ENCODE measurements at regions not wholly inside any gene's neighbourhood (a gene's known extent, or its start where the extent isn't known, plus 50 kb on each side); places are given as distances from the start of the nearest gene placed in this dataset.

- no peak for DNase-seq (ENCODE audit: low spot score)
Measured at GRCh38 chr1:4518621-4519020, 135.8 kb upstream of the AJAP1 start.

DNA sequence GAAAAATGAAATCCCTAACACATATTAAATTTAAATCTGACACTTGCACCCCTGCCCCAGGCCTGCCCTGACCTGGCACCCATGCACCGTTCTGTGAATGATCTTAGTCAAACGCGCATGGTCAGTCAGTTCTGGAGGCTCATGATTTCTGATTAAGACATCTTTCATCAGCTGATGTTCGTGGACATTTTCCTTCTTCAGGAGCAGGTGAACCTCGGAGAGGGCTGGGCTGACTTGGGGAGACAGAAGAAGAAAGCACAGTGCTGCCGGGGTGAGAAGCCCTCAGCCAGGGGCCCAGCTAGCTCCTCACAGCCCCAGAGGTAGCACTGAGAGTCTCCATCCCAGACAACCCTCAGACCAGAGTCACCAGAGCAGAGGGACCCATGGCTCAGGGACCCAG, 134.5 kb upstream of the AJAP1 start:
- DNase-seq (ENCODE audit: low spot score), result no peak

- DNase-seq (ENCODE audit: low spot score), result no peak
Measured at GRCh38 chr1:4523551-4523950, 130.9 kb upstream of the AJAP1 start.

GRCh38 chr1:4526747-4527146, 127.7 kb upstream of the AJAP1 start:
- DNase-seq (ENCODE audit: low spot score), result no peak

GRCh38 chr1:4527819-4528218, 126.6 kb upstream of the AJAP1 start:
- no peak for DNase-seq (ENCODE audit: low spot score)

DNA sequence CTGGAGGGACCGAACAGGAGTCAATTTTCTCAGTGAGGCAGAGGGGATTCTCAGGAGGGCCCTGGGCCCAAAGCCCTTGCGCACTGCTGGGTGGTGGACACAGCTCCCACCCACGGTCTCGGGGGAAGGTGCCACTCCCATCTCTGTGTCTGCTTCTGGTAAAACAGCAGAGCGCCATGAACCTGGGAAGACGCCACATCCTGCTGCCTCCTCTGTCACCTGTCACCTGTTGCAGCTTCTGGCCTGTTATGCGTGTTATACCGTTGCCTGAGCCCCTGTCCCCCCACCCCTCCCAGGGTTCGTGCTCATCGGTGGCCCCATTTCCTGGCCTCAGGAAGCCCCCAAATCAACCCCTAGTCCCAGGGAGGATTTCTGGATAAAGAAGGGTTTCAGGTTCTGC, 125.8 kb upstream of the AJAP1 start:
- no peak for DNase-seq (ENCODE audit: low spot score)

DNA sequence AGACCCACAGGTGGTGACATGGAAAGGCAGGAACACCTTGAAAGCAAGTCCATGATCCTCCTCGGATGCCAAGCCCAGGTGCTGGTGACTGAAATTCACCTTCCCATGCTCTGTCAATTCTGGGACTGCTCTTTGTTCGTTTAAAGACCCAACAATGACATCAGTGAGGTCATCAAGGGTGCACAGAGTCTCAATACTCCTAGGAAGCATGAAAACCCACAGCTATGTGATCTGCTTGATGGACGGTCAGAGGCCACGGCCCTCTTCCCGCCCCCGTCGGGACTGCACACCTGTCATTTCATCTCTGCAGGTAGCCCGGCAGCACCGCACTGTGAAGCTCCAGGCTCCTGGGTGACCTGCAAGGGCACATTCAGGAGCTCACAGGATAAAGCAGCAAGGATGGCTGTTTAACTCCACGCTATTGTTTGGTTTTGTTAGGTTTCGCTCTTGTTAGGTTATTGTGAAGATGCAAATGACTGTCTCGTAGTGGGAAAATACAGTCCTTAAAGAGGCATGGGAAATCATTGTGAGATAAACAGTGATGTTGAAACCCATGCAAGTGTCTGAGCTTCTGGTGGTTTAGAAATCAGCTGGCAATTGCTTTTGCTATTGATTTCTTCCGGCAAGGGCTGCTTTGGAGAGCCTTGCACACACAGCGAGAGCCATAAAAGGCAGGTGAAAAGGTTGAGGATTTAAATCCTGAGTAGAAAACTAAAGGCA, 124.8 kb upstream of the AJAP1 start:
- DNase-seq (ENCODE audit: low spot score), result peak; percentile 28

DNA sequence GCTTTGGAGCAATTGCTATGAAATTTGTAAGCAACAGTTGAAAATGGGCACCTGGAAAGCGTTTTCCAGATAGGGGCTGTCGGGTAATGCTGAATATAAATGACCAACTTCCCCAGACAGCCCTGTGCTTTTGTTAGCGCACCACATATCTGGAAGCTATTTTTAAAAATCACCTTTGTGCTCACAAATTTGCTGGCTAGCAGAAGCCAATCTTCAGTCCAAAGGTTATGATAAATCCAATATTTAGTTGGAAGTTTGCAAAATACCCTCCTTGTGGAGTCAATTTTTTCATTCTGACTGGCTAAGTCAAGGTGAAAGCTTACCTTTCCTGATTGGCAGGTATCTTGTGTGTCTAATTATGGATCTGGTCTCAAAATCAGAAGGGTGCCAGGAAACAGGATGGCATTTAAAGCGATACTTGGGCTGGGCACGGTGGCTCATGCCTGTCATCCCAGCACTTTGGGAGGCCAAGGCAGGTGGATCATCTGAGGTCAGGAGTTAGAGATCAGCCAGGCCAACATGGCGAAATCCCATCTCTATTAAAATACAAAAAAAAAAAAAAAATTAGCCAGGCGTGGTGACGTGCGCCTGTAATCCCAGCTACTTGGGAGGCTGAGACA, 124.1 kb upstream of the AJAP1 start:
- no peak for DNase-seq (ENCODE audit: low spot score)

- DNase-seq (ENCODE audit: low spot score), result no peak
Measured at GRCh38 chr1:4531842-4532241, 122.6 kb upstream of the AJAP1 start.

DNA sequence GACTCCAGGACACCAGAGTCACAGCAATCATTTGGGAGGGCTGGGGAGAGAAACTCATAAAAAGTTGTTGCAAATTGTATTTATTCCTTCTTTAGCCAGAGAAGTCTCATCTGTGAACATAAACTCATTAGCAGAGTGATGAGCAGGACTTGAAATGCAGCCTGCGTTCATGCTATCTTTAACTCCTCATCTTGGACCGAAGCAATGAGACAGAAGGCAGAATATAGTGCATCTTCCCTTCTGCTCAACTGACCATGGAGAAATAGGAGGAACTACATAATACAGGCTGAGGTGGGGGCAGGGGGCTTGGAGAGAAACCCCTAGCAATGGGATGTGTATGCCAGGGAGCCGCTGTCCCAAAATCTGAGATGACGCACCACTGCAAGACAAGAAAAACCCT, 121.8 kb upstream of the AJAP1 start:
- no peak for DNase-seq (ENCODE audit: low spot score)

DNA sequence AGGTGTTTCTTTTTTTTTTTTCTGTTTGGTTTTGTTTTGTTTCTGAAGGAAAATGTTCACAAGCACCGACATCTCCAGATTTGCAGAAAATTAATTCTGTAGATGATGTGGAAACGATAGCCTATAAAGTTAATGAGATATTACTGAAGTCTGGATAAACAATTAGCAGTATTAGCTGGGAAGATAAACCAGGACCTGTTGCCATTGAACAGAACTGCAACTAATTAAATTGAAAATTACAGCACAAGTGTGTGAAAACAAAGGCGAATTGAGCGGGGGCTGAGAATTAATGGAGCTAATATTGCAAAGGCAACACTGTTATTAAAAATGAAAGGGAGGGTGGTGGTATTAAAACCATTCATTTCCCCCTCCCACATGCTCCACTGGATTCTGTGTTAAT, 107.5 kb upstream of the AJAP1 start:
- DNase-seq (ENCODE audit: low spot score), result no peak

GRCh38 chr1:4549930-4550329, 104.5 kb upstream of the AJAP1 start:
- no peak for DNase-seq (ENCODE audit: low spot score)

- no peak for DNase-seq (ENCODE audit: low spot score)
Measured at GRCh38 chr1:4550941-4551340, 103.5 kb upstream of the AJAP1 start.

DNA sequence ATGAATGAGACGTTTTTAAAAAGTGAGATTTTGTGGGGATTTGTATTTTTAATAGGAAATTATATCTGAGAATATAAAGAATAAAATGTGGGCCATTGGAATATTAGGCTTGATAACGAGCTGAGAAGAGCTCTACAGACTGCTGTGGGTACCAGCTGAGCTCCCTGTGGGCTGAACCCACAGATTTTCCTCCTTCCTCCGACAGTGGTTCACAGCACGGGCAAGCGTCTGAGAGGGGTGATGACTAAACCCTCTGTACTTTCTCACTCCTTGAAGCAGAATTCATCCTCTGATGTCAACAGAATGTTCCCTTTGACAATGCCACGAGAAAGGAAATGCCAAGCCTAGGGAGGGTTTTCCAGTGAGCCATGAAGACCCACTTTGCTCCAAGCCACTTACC, 102.7 kb upstream of the AJAP1 start:
- no peak for DNase-seq (ENCODE audit: low spot score)

DNA sequence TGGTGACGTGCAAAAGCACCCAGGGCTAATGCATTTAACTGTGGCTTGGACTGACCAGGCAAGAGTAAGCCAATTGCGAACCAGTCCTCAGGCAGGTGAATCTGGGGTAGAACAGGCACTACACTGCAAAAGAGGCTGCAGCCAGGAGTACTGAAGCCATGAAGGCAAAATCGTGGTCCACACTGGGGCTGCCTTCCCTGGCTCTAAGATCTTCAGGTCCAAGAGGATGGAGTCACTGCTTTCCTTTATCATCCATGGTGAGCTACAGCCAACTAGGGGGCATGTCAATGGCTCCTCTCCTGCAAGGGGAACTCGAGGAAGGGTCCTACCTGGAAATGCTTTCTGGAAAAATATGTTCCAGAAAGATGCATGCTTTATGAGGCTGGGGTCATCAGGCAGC, 100.6 kb upstream of the AJAP1 start:
- DNase-seq (ENCODE audit: low spot score), result no peak

DNA sequence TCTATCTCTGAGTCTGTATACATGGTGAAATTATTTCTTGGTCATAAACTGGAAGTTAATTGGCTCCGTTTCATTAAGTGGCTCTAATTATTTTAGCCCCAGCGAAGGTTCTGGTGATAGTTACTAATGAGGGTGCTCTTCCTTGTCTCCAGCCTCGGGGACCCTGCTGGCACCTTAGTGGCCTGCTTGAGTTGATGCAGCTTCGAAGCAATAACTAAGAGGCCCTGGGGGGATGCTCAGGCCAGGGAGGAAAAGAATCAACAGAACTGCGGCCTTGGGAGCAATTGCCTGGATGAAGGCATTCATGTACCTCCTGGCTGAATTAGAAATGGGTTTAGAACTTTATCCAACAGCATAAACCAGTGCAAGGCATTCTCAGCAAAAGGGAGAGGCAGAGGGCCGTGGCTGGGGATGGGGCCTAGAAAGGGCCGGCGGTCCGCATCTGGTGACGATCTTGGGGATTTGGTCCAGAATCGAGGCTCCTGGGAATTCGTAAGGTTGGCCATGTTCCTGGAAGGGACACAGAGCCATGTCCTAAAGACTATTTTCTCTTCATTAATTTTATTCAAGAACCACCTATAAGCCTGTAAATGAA, 100.0 kb upstream of the AJAP1 start:
- no peak for DNase-seq (ENCODE audit: low spot score)

DNA sequence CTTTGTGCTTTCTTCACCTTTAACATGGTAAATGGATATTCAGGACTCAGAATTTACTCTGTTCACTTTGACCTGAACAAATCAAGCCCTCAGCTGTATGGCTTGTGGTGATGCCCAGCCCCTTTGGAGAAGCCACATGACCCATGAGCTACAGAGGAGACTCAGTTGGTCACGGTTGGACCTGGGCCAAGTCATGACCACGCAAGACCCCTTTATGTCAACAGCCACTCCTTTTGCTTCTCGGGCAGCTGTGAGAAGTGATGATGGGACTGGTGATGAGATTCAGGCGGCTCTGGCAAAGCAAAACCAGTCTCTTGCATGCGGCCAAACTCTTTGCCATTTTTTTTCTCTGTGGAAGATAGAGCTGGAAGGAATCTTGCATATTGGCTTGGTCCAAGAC, 96.5 kb upstream of the AJAP1 start:
- DNase-seq (ENCODE audit: low spot score), result no peak

DNA sequence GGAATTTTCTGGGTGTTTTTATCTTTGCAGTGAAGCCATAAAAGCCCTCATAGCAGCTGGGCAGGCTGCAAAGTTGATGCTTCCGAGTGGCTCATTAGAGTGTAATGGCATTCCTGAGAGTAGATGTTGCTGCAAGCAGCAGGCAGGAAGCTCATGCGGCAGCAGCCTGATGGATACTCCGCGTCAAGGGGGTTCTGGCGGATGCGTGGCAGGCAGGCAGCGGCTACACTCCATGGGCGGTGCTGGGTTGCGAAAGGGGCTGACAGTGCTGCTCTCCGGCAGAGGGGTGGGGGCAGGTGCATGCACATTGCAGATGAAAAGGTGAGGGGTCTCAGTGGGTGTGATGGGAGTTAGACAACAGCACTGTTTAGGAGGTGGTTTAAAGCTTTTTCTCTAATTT, 93.2 kb upstream of the AJAP1 start:
- DNase-seq (ENCODE audit: low spot score), result no peak

- DNase-seq (ENCODE audit: low spot score), result no peak
Measured at GRCh38 chr1:4562321-4562720, 92.1 kb upstream of the AJAP1 start.

DNA sequence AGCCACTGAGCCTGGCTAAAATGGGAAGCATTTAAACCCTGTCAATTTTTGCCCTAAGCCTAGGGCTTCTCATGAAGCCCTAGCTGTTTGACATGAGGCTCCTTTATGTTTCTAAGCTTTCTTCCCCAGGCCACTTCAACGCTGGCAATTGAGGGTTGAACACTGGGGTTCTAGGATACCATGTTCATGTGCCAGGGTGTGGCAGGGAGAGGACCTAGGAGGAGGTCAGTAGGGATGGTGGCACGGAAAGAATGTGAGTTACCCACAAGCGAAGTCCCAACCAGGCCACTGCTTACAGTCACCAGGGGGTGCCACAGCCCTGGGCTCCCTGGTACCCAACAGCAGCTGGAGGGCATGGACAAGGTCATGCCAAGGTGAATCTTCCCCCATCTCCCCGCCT, 90.8 kb upstream of the AJAP1 start:
- DNase-seq (ENCODE audit: low spot score), result no peak

GRCh38 chr1:4564051-4564450, 90.4 kb upstream of the AJAP1 start:
- no peak for DNase-seq (ENCODE audit: low spot score)

- DNase-seq (ENCODE audit: low spot score), result no peak
Measured at GRCh38 chr1:4565166-4565565, 89.2 kb upstream of the AJAP1 start.

- DNase-seq (ENCODE audit: low spot score), result no peak
Measured at GRCh38 chr1:4565801-4566449, 88.5 kb upstream of the AJAP1 start.

Measured in mucosa of gallbladder (tissue), 1 donor.